NOMO-1 (cell line): ENCODE measurements at regions not wholly inside any gene's neighbourhood (a gene's known extent, or its start where the extent isn't known, plus 50 kb on each side); places are given as distances from the start of the nearest gene placed in this dataset.

ENCODE experiments used
- DNase-seq, 2 experiments: peaks; one replicate each; lab custom pipeline; 2025; ENCODE audit not compliant: unreplicated experiment in 2 of 2; lab: John Stamatoyannopoulos, UW

DNA sequence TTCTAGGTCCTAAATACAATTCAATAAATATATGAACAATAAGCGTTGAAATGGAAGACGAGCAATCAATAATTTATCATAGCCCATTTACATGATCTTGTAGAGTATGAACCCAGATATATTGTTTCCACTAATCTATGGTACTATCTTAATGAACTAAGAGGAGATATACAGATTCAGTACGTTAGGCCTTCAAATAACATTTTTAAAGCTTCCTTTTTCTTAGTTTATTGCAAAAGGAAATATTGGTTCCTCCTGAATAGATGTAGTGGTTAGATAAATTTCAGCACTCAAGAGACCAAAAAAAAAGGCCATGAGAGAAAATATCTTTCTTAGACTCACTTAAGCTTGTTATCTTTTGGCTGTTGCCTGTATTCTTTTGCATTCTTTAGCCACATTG lies 147.5 kb upstream of the PITX2 start:
- DNase-seq = peak in 1 of 2 experiments; percentile 15

DNA sequence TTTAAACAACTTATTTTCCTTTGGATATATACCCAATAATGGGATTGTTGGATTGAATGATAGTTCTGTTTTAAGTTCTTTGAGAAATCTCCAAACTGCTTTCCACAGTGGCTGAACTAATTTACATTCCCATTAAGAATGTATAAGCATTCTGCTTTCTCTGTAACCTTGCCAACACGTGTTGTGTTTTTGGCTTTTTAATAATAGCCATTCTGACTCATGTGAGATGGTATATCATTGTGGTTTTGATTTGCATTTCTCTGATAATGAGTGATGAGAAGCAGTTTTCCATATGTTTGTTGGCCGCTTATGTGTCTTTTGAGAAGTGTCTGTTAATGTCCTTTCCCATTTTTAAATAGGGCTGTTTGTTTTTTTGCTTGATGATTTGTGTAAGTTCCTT lies 155.6 kb upstream of the PITX2 start:
- DNase-seq = no peak

DNA sequence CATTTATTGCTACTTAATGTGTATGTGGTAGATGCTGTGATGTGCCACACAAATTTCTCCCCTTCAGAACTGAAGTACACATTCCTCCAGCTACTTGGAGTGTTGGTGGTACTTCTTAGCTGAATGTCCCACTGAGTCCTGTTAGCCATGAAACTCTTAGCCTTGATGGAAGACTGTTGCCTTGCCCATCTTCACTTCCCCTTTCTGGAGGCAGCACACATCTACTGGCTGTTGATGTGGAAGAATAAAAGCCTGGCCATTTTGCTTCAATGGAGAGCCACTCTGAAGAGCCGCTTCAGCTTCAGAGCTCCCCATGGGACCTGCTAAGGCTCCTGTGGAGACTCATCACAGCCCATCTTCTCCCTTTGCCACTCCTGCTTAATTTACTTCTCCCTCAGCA lies 157.7 kb upstream of the PITX2 start:
- DNase-seq = peak in 1 of 2 experiments; percentile 1

DNA sequence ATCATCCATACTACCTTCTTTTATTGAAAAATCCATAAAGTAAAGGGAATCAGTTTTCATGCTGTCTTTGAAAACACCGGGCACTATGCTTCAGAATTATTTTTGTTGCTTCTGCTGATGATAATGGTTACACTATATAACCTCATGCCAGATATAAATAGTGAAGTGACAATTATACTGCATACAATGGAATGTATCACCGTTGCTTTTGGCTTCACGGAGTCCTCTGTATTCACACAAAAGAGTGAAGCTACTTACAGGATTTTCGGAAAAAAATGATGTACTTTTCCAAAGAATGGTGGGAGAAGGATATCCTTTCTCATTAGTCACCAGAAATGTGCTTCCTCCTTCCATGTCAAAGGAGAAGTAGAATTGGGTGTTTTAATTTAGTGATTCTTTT lies 159.1 kb upstream of the PITX2 start:
- no peak for DNase-seq

DNA sequence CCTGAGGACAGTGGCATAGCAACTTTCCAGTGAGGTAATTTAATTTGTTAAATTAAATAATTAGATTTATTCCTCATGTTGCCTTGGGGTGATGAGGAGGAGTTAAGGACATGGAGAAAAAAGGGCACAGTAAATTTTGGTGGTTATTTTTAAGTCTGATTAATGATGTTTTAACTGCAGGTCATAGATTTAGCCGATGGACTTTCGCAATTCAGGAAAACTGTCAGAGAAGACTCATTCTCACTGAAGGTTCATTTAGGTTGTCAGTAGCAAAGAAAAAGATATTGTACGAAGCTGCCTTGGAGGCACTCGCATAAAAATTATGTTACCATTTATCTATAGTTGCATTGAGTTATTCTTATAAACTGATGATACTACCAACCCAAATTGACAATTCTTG lies 164.2 kb upstream of the PITX2 start:
- peak in 1 of 2 experiments; percentile 0 for DNase-seq

DNA sequence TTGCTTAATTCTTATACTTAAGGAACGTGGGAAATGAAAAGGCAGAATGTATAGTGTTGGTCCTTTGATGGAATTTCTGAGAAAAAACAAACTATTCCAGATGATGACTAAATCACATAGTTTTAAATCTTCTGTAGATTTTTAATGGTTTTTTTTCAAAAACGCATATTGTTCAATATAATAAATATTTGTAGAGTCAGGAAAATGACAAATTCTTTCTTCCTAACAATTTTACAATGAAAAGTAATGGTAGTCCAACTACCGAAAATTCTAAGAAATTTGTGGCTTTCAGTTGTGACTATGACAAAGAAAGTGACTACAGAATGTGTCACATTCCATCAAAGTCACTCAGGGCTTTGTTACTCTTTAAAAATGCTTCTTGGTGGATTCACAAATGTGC lies 164.8 kb upstream of the PITX2 start:
- no peak for DNase-seq

DNA sequence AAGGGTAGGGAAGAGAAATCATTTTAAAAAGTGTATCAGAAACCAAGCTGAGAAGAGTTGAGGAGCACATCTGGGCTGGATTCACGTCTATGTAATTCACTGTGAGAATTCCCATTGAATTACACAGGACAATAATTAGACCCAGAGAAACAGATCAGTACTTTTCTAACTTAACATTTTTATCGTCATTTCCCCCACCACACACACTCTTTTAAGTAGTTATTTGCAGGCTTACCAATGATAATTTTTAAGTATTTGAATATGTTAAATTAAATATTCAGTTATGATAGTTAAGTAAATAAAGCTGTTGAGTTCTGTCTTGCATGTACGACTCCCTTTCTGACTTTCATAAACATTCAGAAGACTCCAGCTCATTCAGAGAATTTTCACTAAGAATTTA lies 165.4 kb upstream of the PITX2 start:
- no peak for DNase-seq

DNA sequence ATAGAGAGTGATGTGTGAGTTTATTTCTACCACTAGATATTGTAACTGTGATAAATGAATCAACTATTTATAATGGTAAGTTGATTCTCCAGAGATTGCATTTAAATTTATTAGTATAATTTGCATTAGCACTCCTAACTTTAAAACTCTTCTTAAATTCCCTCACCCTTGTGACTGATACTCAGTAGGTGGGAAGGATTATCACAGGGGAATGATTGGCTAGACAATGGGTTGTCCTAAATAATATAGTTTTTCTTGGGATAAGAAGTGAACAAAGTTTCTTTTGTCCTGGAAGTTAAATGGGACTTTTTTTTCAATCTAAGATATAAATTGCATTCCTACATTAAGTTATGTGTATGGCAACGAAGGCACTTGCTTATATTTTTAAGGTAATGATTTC lies 169.2 kb upstream of the PITX2 start:
- DNase-seq = no peak

DNA sequence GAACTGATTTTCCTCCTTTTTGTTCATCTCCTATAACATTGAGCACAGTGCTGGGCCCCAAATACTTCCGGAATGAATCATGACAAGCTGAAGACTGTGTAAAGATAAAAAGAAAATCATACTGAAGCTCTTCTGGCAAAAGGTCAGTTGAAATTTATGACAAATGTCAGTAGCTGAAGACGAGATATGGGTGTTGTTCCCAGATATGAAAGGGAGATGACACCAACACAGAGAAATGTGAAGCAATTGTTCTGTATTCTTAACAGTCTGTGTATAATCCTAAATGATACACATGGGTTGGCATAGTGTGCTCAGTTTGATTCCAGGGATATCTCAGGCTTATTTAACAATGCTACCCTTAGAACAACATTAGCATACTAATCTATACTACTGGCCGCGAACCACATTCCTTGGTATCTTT lies 170.5 kb upstream of the PITX2 start:
- no peak for DNase-seq

DNA sequence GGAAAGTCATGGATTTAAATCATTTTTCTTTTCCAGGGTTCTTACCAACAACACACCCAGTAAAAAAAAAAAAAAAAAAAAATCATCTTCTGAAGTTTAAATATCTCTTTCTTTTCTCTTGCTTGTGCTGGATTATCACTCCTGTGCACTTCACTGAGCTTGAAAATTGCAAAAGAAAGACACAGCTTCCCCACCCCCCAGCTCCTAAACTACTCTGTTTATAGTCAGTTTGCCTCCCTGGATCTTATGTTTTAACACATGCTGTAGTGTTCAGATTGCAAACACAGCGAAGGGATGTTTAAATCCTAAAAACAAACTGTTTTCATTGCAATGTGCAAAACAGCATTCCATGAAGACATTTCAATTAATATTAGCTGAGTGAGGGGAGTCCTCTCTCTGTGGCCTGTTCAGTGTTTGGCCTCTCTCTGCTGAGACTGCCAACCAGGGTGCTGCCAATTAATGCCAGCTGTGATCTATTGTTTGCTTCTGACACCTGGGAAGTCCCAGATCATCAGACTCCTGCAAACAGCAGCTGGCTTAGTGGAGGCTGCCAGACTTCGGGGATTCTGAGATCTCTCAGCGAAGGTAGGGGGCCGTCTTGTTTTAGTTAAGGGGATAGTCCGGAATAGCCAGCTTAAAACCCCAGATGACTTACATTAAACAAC lies 171.1 kb upstream of the PITX2 start:
- no peak for DNase-seq

DNA sequence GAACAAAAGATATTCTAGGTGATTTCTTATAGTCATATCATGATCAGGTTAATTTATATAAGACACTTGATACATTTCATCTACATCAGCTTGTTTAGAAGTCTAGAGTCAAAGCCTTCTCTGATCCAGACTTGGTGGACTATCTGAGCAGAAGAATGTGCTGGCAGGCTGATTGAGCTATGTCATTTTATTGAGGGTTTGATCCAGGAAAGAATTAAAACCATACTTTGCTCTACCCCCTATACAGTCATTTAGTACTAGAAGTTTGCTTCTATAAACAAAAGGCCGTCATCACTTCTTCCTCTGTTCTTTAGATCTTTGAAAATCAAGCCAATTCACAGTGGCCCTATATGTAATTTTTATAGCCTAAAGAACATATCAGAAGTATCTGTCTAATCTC lies 173.1 kb upstream of the PITX2 start:
- DNase-seq = no peak

DNA sequence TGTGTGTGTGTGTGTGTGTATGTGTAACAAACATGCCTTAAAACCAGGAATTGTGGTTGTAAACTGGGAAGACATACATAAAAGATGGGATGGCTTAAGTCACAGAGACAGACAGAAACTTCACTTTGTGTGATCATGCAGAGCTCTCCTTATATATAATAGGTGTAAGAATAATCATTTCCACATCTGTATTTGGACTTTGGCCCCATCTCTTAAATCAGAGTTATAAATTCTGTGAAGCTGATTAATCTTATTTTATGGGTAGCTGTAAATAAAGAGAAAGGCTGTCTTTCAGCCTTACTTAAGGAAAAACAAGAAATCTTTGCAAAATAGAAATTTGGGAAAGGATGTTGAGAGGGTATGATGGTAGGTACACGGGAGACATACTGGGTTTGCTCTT lies 174.6 kb upstream of the PITX2 start:
- no peak for DNase-seq

DNA sequence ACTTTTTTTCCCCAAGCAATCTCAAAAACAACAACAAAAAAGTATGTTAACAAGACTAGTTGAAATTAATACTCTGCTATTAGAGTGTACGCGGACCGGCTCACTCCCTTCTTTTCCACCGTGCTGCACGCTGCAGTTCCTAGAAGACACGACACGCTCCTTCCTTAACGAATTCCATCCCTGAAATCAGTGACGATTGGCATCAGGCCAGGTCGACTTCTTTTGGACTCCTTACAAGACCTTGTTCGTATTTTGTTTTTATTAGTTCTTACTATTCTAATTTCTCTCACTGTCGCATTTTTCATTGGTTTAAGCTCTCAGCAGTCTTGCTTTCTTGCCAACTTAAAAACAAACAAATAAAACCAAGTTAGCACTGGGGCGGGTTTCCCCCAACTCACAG lies 175.8 kb upstream of the PITX2 start:
- DNase-seq = no peak

DNA sequence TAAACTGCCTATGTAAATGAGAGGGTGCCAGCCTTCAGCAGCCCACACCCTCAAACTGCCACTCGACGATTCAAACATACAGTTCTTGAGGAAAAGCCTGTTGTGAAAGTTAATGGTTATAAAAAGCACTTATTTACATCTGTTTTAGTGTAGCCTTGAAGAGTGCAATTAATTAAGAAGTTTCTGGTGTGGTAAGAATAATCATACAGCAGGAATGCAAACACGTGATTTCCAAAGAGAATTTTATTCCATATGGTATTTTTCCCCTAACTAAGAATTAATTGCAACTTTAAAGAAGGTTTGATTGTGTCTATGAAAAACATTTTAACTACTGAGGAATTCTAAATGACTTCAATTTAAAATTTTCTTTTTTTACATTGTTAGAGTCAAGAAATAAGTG lies 176.3 kb upstream of the PITX2 start:
- DNase-seq = no peak

DNA sequence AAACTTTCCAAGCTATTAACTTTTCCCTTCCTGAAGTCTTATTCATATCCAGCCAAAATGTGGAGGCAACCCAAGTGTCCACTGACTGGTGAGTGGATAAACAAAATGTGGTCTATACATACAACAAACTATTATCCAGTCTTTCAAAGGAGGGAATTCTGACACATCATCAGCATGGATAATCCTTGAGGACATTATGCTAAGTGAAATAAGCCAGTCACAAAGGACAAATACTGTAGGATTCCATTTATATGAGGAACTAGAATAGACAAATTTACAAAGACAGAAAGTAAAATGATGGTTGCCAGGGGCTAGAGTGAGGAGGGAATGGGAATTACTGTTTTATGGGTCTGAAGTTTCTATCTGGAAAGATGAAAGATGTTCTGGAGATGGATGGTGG lies 178.7 kb upstream of the PITX2 start:
- no peak for DNase-seq

DNA sequence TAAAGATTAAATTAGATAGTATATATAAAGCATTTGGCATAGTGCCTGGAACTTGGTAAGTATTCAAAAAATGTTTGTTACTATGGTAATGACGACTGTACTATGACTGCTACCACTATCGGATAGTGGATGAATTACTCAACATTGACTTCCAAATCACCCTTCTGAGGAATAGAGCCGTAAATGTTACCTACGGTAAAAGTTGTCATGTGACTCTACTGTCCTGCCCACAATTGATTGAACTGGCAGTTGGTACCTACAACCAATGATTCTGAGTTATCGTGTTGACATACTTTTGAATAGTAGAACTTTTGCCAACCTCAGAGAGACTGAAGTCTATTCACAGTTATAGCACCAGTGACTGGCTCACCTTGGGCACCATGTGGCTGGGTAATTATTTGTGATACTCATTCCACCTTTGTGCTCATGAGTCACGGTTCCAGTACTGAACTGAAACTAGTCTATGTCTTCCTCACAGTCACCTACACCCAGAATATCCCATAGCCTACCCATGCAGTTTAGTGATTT lies 185.5 kb upstream of the PITX2 start:
- no peak for DNase-seq

DNA sequence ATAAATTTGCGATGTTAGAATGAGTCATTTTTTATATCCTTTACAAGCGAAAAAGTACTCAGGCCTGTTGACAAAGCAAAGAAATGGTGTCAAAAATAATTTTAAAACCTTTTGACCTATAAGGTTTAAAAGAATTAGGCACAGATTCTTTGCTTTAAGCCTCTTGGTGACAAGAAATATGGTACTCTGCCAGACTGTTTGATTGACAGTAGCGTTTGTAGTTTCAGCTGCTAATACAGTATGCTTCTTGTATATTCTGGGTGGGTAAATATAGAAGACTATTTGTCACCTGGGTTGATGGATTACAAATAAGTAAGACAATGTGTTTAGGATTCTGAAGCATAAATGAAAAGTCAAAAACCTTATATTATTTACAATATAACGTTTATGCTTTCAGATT lies 193.1 kb upstream of the PITX2 start:
- DNase-seq = no peak

DNA sequence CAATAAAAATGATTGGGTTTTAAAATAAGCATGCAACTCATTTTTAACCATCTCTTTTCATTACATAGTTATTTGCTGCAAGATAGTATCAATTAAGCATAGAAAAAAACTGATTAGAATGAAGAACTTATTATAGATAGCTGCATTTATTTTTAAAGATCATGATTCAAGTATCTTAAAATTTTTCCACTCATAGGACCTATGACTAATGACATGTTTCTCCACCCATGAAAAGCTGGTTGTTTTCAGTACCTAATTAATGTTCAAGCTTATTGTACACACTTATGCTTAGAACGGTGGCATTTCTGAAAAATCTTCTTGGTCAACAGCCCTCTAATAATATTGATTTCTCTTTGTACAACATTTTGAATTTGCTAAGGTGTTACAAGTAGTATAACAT lies 193.5 kb upstream of the PITX2 start:
- DNase-seq = no peak

DNA sequence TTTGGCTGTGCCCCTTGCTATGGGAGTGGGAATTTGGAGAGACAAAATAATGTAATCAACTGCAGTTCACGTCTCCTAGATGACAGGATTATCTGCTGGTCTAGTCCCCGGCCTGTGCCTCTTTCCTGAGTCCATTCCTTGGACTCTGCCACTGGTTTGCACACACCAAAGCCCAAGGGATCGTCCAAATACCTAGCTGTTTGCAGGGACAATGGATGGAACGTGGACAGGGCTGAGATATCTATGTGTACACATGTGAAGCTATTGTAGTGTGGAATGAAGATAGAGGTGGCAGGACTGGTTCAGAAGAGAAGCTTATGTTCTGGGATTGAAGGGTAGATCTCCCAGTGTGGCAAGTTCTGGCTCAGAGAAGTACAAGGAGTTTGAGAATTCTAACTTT lies 198.3 kb upstream of the PITX2 start:
- no peak for DNase-seq

DNA sequence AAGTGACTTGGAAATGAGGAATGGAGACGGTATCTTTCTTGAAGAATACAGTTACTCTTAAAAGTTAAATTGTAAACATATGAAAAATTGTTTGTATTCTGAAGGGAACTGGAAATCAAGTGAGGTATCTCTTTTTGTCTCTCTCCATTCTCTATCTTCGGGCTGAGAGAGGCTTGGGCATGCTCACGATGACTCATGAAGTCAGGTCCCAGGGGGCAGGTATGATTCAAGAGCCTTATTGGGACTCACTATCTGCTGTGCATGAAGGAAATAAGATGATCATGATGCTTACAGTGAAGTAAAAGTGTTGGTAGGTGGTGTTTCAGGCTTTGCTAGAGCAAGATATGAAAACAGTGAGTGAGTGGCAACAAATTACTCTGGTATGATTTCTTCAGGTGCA lies 200.4 kb upstream of the PITX2 start:
- no peak for DNase-seq

DNA sequence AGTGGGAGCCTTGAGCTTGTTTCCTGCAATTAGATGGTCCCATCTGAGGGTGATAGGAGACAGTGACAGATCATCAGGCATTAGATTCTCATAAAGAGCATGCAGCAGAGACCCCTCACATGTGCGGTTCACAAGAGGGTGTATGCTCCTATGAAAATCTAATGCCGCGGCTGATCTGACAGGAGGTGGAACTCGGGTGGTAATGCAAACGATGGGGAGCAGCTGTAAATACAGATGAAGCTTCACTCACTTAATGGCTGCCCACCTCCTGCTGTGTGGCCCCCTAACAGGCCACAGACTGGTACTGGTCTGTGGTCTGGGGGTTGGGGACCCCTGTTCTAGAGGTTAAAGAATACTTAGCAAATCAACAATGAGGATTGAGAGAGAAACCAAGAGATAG lies 201.5 kb upstream of the PITX2 start:
- no peak for DNase-seq

DNA sequence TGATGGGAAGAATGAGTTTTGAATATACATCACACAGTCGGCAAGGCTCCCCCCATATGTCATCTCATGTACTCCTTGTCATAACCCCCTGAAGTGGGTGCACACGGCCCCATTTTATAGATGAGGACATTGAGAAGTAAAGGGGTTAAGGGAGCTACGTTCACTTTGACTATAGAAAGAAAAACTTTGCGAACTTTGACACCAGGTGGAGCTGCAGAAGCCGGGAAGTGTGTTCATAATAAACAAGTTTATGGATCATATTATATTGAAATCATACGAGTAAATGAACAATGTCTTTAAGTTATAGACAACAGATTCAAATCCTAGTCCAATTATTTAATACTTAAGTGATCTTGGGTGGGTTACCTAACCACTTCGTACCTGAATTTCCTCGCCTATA lies 203.8 kb upstream of the PITX2 start:
- DNase-seq = no peak

DNA sequence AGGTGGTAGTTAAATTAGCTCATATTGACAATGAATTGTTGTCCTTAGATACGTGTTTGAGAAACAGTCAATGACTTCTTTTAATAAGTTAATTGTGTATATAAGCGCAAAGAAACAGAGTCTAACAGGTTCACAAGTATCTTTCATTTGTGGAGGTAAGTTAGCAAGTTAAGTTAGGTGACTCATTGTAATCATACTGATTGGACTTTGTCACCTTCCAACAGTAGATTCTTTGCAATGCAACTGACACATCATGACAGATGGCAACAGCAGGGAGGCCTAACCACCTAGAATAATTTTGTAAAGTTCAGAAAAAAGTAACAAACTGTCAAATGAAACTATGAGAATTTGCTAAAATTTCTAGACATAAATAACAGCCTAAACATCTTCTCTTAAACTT lies 207.6 kb upstream of the PITX2 start:
- DNase-seq = no peak
